ENCODE measurements at regions not wholly inside any gene's neighbourhood (a gene's known extent, or its start where the extent isn't known, plus 50 kb on each side); places are given as distances from the start of the nearest gene placed in this dataset.

DNA sequence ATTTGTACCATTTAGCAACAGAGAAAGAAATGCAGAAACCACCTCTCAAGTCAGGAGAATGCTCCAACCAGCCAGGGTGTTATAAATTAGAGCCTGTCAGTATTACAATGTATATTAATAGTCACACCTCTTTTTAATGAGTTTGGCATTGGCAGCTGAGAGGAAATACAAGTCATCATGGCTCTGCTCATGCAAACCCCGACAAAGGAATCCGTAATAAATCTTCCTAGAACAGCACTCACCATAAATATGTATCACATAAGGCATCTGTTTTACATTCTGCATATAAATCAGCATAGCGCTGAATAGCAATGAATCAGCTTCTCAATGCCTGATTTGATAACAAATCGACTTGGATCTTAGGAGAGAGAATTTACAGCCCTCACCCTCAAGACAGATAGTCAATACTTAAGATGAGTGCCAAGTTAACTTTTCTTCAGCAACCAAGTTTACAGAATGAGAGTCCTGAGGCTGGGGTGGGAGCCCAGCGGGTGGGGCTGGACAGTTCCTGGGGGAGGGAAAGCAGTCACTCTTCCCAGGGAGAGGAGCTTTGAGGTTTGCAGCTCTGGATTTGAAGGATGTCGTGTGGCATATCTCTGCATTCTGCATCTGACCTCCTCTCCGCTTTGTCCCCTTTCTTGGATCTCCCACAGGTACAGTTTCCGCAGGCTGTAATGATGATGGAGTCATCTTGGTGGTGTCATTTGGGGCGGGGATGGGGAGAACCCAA is 1034.4 kb upstream of the NR2F2 start:
- TF ChIP-seq, protein P1, sequence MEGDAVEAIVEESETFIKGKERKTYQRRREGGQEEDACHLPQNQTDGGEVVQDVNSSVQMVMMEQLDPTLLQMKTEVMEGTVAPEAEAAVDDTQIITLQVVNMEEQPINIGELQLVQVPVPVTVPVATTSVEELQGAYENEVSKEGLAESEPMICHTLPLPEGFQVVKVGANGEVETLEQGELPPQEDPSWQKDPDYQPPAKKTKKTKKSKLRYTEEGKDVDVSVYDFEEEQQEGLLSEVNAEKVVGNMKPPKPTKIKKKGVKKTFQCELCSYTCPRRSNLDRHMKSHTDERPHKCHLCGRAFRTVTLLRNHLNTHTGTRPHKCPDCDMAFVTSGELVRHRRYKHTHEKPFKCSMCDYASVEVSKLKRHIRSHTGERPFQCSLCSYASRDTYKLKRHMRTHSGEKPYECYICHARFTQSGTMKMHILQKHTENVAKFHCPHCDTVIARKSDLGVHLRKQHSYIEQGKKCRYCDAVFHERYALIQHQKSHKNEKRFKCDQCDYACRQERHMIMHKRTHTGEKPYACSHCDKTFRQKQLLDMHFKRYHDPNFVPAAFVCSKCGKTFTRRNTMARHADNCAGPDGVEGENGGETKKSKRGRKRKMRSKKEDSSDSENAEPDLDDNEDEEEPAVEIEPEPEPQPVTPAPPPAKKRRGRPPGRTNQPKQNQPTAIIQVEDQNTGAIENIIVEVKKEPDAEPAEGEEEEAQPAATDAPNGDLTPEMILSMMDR (IDR thresholded peaks at IDR 0.05), result no peak
- Histone ChIP-seq H3K36me3 (no peaks in the 10 kb centered on the region), H3K27me3 (peaks cover 7% of the 10 kb centered on the region), H3K9me3 (no peaks in the 10 kb centered on the region), H3K27ac (no peak overlapping the region), H3K4me3 (no peak overlapping the region), H3K4me1 (peaks cover 9% of the 10 kb centered on the region)
- intact Hi-C loops (cut with DNase I), result no loop called here
- ATAC-seq, result no peak
- DNase-seq, result no peak

DNA sequence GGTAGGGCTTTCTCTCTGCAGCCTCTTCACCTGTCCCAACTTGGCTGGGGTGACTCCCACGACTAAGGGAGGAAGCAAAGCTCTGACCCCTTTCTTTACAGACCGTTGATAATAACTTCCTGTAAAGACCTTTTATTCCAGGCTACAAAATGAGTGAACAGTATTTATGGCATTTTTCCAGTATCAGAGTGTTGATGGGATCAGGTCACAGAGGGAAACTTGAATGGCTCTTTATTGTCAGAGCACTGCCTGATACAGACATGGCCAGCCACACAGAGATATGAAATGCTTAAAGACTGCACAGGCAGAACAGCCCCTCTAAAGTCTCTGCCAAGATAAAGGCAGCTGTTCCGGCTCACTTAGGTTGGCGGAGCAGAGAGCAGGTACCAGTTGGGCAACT is 1033.9 kb upstream of the NR2F2 start:
- peaks cover 7% of the 10 kb centered on the region for H3K27me3 ChIP-seq
- H3K4me3 ChIP-seq, result no peak overlapping the region
- intact Hi-C loops (cut with DNase I), result no loop called here
- H3K36me3 ChIP-seq, result no peaks in the 10 kb centered on the region
- H3K9me3 ChIP-seq, result no peaks in the 10 kb centered on the region
- peaks cover 9% of the 10 kb centered on the region for H3K4me1 ChIP-seq
- ATAC-seq (no peak), DNase-seq (no peak)
- TF ChIP-seq, protein P1 (IDR thresholded peaks at IDR 0.05), result no peak
- H3K27ac ChIP-seq, result no peak overlapping the region

DNA sequence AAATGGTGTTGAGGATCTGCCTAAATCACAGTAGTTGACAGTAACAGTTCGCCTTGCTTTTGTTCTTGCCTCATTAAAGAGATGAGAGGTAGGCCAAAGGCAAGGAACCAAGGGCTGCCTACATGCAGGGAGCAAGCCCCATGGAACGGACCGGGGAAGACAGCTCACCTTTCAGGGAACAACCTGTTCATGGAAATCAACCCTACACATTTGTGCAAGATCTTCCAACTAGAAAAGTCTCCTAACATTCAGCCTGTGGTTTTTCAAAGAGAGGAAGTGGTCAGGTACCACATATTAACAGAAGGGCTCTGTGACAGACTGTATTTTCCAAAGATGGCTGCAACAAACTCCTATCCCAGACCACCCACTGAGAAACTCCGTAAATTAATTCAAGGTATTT is 1031.8 kb upstream of the NR2F2 start:
- no peaks in the 10 kb centered on the region for H3K36me3 ChIP-seq
- ATAC-seq (no peak), DNase-seq (no peak)
- intact Hi-C loops (cut with DNase I), result no loop called here
- peaks cover 11% of the 10 kb centered on the region for H3K4me1 ChIP-seq
- no peaks in the 10 kb centered on the region for H3K9me3 ChIP-seq
- peaks cover 7% of the 10 kb centered on the region for H3K27me3 ChIP-seq
- TF ChIP-seq, protein P1 (IDR thresholded peaks at IDR 0.05), result no peak
- no peak overlapping the region for H3K27ac ChIP-seq
- no peak overlapping the region for H3K4me3 ChIP-seq

DNA sequence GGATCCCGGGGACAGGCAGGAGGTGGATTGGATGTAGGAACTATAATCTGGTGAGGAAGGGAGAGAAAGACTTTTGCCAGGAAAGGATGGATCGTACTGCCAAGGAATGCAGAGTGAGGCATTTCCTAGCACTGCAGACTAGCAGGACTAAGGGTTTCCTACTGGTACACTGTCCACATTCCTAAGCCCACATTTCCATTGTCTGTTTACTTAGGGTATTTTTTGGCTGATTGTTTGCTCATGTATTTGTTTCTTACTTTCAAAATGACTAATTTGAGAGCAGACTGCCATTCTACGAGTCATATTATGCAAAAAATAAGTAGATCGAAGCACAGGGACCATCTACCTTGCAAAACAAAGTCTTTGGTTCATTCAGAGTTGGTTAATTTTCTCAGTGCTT is 1029.5 kb upstream of the NR2F2 start:
- no peak for DNase-seq
- H3K9me3 ChIP-seq, result no peaks in the 10 kb centered on the region
- H3K27ac ChIP-seq, result no peak overlapping the region
- H3K4me3 ChIP-seq, result no peak overlapping the region
- ATAC-seq, result no peak
- TF ChIP-seq, protein P1 (IDR thresholded peaks at IDR 0.05), result no peak
- no peaks in the 10 kb centered on the region for H3K36me3 ChIP-seq
- peaks cover 12% of the 10 kb centered on the region for H3K4me1 ChIP-seq
- intact Hi-C loops (cut with DNase I), result no loop called here
- peaks cover 7% of the 10 kb centered on the region for H3K27me3 ChIP-seq

DNA sequence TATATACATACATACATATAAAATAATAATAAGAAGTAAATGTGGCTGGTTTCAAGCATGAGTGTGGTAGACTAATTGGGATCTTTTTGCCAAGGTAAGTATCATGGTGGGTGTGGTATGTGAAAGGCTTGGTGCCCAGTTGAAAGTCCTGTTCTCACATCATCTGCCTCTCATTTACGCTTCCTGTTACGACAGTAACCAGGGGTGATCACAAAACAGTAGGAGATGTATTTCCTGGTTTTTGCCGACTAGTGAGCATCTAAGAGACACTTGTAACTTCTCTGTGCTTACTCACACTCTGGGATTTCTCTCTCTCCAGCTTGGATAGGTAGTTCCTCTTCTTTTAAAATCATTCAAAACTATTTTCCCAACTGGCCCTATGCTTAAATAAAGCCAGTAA is 1028.3 kb upstream of the NR2F2 start:
- intact Hi-C loops (cut with DNase I), result no loop called here
- TF ChIP-seq, protein P1 (IDR thresholded peaks at IDR 0.05), result no peak
- Histone ChIP-seq H3K27ac (no peak overlapping the region), H3K4me3 (no peak overlapping the region), H3K36me3 (no peaks in the 10 kb centered on the region), H3K27me3 (peaks cover 7% of the 10 kb centered on the region), H3K4me1 (peaks cover 8% of the 10 kb centered on the region), H3K9me3 (no peaks in the 10 kb centered on the region)
- ATAC-seq (no peak), DNase-seq (no peak)

DNA sequence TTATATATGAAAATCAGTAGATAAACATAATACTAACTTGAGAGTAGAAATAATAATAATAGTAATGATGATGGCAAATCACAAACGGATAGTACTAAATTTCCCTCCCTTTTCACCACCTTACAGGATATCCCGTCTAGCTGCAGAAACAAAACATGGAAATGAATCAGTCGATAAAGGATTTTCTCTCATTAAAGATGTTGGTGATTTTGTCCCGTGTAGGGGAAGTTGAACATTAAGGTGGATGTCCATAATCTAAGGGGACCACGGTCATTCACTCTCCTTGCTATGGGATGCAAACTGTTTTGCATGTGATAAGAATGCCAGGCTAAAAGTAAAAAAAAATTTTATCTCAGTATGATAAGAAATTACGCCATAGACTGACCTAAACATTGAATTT is 1027.7 kb upstream of the NR2F2 start:
- peaks cover 8% of the 10 kb centered on the region for H3K4me1 ChIP-seq
- H3K9me3 ChIP-seq, result no peaks in the 10 kb centered on the region
- intact Hi-C loops (cut with DNase I), result no loop called here
- H3K4me3 ChIP-seq, result no peak overlapping the region
- no peaks in the 10 kb centered on the region for H3K36me3 ChIP-seq
- no peak for DNase-seq
- no peak for ATAC-seq
- no peak overlapping the region for H3K27ac ChIP-seq
- TF ChIP-seq, protein P1 (IDR thresholded peaks at IDR 0.05), result no peak
- H3K27me3 ChIP-seq, result peaks cover under 1% of the 10 kb centered on the region
